ENCODE measurements at regions not wholly inside any gene's neighbourhood (a gene's known extent, or its start where the extent isn't known, plus 50 kb on each side); places are given as distances from the start of the nearest gene placed in this dataset.
"Not testable (repeated sequence)": the region's sequence is repeated elsewhere in the genome, so short reads cannot be mapped to it uniquely, and the experiment has no call there.

DNA sequence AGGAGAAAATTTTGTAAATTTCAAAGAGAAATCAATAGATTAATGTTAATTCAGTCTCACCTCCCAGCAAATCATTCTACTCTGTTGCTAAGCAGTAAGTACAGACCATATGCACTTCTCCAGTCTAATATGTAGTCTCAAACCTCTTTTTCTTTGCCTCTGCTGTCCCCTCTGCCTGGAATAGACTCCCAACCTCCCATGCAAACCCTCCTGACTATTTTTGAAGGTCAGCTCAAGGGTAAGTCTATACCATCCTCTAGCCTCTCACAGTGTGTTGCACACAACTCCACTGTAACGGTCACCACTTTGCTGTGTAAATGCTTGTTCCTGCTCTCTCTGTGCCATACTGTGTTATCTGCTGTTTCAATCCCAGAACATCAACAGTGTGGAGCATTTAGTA, 94.5 kb upstream of the TRIM77 start:
- DNase-seq: peak; percentile 21

DNA sequence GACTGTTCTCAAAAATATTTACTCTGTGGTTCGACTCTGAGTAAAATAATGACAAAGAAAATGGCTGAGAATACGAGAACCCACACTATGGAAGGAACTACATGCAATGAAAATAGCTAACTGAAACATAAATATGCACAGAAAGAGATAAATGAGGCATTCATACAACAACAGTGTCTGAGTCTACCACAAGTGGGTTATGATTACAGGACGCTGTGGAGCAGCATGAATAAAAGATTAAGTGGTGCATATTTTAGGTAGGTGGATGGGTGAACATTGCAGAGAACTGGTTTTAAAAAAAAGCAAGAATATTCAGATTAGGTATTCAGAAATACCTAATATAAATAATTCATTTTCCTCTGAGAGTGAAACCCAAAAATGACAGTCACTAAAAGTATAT, 93.9 kb upstream of the TRIM77 start:
- DNase-seq: not testable (repeated sequence)

DNA sequence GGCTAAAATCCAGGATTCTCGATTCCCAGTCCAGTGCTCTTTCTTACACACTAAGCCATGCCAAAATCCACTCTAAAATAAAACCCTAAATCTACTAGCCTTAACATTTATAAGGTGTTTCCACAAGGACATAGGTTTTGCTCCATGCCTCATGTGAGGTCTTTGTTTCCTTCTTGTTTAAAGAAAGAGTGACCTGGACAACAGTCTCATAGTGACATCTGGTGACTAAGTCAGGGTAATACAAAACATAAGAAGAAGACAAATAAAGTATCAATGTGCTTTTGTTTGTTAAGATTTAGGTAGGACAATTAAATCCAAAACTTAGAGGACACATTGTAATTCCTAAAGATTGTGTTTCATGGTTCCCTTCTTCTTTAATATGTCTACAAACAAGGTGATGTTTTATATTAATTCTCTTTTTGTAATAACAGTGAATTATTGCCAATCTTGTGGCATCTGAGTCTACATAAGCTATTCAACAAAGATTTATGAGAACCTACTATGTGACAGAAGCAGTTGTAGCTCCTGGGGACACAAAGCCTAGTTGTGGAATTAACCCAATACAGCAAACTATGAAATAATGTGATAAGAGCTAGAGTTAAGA, 93.0 kb upstream of the TRIM77 start:
- DNase-seq: peak; percentile 43

DNA sequence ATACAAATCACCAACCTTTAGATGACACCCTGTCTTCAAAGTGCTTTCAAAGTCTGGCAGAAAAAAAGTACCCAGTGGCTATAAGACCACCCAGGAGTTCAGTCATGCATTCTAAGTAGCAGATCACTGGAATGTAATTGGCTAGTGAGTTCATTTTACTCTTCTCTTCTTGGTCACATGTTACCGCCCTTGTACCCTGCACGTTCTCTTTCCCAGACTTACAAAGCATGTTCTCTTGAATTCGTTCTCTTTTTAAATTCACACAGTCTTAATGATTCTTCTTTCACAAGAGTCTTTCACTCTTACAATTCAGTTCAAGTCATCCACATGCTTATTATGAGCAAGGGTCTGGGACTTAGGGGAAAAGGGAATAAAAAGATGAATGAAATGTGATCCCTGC, 89.4 kb upstream of the TRIM77 start:
- DNase-seq: peak; percentile 13

DNA sequence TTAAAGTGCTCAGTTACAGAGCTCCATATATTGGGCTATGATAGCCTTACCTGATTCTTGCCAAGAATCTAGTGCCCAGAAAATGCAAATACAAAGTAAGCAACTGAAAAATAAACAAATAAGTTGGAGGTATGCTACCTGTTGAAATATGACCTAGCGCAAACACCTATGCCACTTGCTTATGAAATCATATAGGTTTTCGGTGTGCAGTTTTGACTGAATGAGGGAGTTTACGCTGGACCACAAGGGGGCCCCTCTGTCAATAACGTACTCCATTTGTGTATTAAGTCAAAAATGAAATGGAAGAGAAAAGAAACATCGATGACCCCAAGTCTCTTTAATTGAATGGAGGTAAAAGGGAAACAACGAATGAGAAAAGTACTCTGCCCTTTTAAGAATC, 84.9 kb upstream of the TRIM77 start:
- no peak for DNase-seq

DNA sequence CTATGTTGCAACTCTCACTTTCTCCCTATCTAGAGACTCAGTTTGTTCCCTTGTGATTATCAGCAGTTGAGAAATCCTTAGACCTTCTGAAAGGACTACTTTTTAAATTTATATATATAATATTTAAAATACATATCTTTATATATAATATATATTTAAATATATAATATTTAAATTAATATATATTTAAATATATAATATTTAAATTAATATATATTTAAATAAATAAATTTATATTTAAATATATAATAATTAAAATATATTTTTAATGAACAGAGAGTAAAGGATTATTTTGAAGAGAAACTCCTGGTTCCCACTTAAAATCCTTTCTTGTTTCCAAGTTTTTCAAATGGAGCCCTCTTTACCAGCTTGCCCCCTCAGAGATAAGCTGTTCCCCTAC, 83.7 kb upstream of the TRIM77 start:
- no peak for DNase-seq

DNA sequence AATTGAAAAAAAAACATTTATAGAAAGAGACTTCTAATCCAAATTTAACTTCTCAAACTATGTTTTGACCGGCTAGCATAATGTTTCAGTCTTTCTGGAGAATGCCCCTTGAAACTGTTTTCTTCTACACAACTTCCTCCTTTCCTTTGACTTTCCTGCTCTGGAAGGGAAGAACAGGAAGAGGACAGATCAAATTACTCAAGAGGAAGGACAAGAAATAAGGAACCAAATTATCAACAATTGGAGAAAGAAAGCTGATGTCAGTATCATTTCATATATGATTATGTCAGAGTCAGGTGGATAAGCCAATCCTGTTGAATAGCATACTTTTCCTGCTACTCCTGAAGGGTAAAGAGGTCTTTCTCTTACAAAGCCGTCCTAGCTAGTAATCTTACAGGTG, 83.2 kb upstream of the TRIM77 start:
- DNase-seq: not testable (repeated sequence)

DNA sequence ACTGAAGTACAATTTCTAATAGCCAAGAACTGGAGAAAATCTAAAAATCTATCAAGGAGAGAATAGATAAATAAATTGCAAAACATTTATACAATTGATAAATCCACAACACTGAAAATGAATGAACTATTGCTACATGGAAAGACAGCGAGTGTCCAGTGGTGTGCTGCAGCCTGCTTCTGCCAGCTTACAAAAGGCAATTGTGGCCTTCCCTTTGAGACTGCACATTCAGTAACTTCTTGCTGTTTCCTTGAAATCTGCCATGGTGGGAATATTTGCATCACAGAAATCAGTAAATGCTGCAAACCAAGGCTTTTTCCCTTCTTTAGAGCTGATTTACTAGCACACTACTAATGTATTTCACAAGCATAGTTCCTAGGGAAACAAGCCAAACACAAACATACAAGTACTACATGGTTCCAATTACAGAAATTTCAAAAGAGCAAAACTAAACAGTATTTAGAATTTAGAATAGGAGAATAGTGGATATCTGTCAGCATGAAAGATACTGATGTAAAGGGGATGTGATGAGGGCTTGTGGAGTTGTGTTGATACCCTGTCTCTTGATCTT, 76.9 kb upstream of the TRIM77 start:
- no peak for DNase-seq

DNA sequence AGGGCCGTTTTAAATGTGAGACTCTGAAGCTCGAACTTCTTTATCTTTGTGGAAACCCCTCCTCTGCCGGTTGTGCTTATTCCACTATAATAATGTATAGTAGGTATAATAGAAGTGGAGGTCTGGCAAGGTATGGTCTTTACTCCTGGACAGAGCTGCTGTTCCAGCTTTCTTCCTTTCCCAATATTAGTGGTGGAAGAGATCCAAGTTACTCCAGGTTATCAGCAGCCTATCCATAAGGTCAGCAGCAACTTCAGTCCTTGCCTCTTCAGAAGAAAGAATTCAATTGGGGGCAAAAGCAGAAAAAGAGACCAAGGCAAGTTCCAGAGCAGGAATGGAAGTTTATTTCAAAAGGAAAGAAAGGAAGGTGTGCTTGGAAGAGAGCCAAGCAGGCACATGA, 69.3 kb upstream of the TRIM77 start:
- DNase-seq: not testable (repeated sequence)

DNA sequence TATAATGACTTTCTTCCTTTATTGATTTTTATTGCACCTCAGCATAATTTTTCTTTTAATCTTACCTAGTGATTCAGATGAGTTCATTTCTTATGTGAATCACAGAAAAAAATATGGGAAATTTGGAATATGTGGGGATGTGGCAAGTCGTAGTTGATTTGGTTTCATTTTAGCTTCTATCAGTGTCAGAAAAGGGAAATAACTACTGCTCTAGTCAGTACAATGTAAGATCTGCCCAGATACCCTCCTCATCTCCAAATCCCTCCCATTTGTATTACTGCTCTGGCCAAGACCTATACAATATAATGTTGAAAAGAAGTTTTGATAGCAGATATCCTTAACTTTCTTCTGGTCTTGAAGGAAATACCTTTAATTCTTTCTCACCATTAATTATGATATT, 61.9 kb upstream of the TRIM77 start:
- DNase-seq: not testable (repeated sequence)

DNA sequence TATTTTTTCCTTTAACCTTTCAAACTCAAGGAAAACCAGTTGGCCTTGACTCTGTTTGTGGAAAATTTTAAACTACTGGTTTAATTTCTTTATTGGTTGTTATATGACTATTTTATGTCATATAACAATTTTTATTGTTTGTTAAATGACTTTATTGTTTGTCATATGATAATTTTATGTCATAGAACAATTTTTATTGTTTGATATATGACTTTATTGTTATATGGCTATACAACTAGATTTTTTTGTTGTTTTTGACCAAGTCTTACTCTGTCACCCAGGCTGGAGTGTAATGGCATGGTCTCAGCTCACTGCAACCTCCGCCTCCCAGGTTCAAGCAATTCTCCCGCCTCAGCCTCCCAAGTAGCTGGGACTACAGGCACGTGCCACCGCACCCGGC, 61.1 kb upstream of the TRIM77 start:
- DNase-seq: not testable (repeated sequence)

DNA sequence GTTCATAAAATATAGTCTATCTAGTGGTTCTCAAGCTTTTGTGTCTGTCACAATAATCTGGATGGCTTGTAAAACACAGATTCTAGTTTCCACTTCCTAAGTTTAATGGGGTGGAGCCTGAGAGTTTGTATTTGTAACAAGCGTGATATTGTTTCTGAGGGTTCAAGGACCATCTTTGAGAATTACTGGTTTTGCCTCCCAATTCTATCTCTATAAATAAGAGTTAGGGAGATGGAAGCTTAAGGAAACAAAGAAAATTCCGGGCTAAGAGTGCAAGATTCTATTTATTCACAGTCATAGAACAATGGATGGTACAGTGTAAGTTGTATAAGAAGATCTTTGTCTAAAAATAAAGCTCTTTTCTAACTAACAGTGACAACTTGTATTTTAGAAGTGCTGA, 55.4 kb upstream of the TRIM77 start:
- not testable (repeated sequence) for DNase-seq

DNA sequence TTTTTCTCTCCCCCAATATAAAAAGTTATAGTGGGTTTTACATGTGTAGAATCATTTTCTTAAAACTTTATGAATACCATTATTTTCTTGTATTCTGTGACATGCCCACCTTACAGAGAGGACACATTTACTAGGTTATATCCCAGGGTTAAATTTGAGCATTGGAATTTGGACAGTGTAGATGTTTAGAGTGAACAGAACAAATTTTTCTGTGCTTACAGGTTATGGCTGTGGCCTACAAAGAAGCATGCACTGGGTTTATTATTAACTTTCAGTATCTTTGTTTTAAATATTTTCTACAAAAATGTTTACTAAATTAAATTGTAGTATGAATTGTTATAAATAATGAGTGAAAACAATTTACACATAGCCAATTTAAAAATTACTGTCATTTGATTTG, 51.3 kb upstream of the TRIM77 start:
- not testable (repeated sequence) for DNase-seq

DNA sequence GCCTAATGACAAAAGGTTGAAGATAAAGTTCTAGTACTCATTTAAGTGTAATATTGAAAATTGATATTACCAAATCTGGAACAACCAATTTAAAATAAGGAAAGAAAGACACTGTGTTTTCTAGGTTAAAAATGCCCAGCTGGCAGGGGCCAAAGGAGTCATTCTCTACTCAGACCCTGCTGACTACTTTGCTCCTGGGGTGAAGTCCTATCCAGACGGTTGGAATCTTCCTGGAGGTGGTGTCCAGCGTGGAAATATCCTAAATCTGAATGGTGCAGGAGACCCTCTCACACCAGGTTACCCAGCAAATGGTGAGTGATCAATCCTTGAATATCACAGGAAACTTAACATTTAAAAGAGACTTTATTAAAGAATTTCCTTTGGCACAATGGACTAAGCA, 50.7 kb upstream of the TRIM77 start:
- not testable (repeated sequence) for DNase-seq

DNA sequence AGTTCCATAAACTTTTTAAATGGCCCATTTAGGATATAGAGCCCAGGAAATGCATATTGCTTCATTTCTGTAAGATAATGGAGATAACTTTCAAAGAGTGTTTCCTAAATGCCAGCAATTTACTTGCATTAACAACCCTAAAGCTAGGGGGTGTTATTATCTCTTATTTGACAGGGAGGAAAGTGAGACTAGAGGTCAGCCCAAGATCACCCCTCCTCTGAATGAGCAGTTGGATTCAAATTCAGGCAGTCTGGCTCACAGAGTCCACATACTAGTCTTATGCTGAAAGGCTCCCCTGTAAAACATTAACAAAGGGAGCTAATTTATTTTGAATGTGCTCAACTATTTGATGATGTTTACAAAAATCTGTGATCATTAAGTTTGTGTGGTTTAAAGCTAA, 49.9 kb upstream of the TRIM77 start:
- DNase-seq: no peak

All from eye (tissue), 1 donor.